SK-N-SH treated with all-trans-retinoic acid at 6 μM for 48 hours (cell line): ENCODE measurements at regions not wholly inside any gene's neighbourhood (a gene's known extent, or its start where the extent isn't known, plus 50 kb on each side); places are given as distances from the start of the nearest gene placed in this dataset.

Experiments
- ATAC-seq: fragments of 200-7000 bp; cut with Tn5 transposase; 3 replicates; pipeline ENCODE4 v1.9.1; 2020; ENCODE audit warnings: mild to moderate bottlenecking, moderate library complexity
- ARNTL ChIP-seq: fragments of 450-650 bp; formaldehyde crosslinking; IDR thresholded peaks from 2 replicates; pipeline ENCODE4 v1.5.0; 2020; ENCODE audit warnings: low read depth, mild to moderate bottlenecking, moderate library complexity, borderline replicate concordance
- BACH2 ChIP-seq: fragments of 250-450 bp; sonication (Bioruptor Pico); IDR thresholded peaks from 2 replicates; pipeline ENCODE4 v1.9.0; 2021; ENCODE audit warnings: mild to moderate bottlenecking, borderline replicate concordance
- CREB5 ChIP-seq: fragments of 250-450 bp; sonication (Bioruptor Pico); IDR thresholded peaks from 2 replicates; pipeline ENCODE4 v1.5.1; 2020; ENCODE audit warnings: low read depth, mild to moderate bottlenecking, moderate library complexity
- CSDC2 ChIP-seq: fragments of 250-450 bp; sonication (Bioruptor Pico); IDR thresholded peaks from 2 replicates; pipeline ENCODE4 v1.5.0; 2020; ENCODE audit warnings: mild to moderate bottlenecking, moderate library complexity
- ESRRG ChIP-seq: fragments of 250-450 bp; sonication (Bioruptor Pico); IDR thresholded peaks from 2 replicates; pipeline ENCODE4 v1.6.1; 2021; ENCODE audit warnings: mild to moderate bottlenecking
- GLIS3 ChIP-seq: fragments of 250-450 bp; sonication (Bioruptor Pico); IDR thresholded peaks from 2 replicates; pipeline ENCODE4 v1.5.0; 2020; ENCODE audit warnings: mild to moderate bottlenecking, moderate library complexity
- ISL1 ChIP-seq: fragments of 250-450 bp; sonication (Bioruptor Pico); IDR thresholded peaks from 2 replicates; pipeline ENCODE4 v2.1.2; 2022; ENCODE audit warnings: mild to moderate bottlenecking, moderate library complexity
- OSR1 ChIP-seq: fragments of 250-450 bp; sonication (Bioruptor Pico); IDR thresholded peaks from 2 replicates; pipeline ENCODE4 v1.8.0; 2022; ENCODE audit warnings: moderate library complexity, mild to moderate bottlenecking, inconsistent platforms
- POU6F1 ChIP-seq: fragments of 250-450 bp; sonication (Bioruptor Pico); IDR thresholded peaks from 2 replicates; pipeline ENCODE4 v1.8.0; 2021; ENCODE audit warnings: low read depth, mild to moderate bottlenecking, moderate library complexity, borderline replicate concordance
- PPARA ChIP-seq: fragments of 250-450 bp; sonication (Bioruptor Pico); IDR thresholded peaks from 2 replicates; pipeline ENCODE4 v1.5.0; 2020; ENCODE audit warnings: mild to moderate bottlenecking, borderline replicate concordance
- TCF4 ChIP-seq: fragments of 250-450 bp; sonication (Bioruptor Pico); IDR thresholded peaks from 2 replicates; pipeline ENCODE4 v1.8.0; 2021; ENCODE audit warnings: mild to moderate bottlenecking, moderate library complexity, borderline replicate concordance
- ZFP3 ChIP-seq: fragments of 250-450 bp; sonication (Bioruptor Pico); IDR thresholded peaks from 2 replicates; pipeline ENCODE4 v1.5.0; 2020; ENCODE audit warnings: mild to moderate bottlenecking, moderate library complexity
- ZNF8 ChIP-seq: fragments of 450-650 bp; formaldehyde crosslinking; IDR thresholded peaks from 2 replicates; pipeline ENCODE4 v1.5.0; 2020; ENCODE audit warnings: mild to moderate bottlenecking, moderate library complexity
- TF ChIP-seq, protein P1 (sequence below): fragments of 250-450 bp; sonication (Bioruptor Pico); IDR thresholded peaks from 2 replicates; pipeline ENCODE4 v1.5.0; 2020; ENCODE audit warnings: mild to moderate bottlenecking, moderate library complexity
- TF ChIP-seq, protein P2 (sequence below): fragments of 250-450 bp; sonication (Bioruptor Pico); IDR thresholded peaks from 2 replicates; pipeline ENCODE4 v1.5.1; 2021; ENCODE audit warnings: mild to moderate bottlenecking, moderate library complexity

GRCh38 chr12:127677537-127678131 lies 589.3 kb upstream of the TMEM132C start:
- ATAC-seq: peak; percentile 84
- TF ChIP-seq ARNTL (no peak), GLIS3 (CRISPR knock-in tag) (no peak)
- TF ChIP-seq, protein P1, sequence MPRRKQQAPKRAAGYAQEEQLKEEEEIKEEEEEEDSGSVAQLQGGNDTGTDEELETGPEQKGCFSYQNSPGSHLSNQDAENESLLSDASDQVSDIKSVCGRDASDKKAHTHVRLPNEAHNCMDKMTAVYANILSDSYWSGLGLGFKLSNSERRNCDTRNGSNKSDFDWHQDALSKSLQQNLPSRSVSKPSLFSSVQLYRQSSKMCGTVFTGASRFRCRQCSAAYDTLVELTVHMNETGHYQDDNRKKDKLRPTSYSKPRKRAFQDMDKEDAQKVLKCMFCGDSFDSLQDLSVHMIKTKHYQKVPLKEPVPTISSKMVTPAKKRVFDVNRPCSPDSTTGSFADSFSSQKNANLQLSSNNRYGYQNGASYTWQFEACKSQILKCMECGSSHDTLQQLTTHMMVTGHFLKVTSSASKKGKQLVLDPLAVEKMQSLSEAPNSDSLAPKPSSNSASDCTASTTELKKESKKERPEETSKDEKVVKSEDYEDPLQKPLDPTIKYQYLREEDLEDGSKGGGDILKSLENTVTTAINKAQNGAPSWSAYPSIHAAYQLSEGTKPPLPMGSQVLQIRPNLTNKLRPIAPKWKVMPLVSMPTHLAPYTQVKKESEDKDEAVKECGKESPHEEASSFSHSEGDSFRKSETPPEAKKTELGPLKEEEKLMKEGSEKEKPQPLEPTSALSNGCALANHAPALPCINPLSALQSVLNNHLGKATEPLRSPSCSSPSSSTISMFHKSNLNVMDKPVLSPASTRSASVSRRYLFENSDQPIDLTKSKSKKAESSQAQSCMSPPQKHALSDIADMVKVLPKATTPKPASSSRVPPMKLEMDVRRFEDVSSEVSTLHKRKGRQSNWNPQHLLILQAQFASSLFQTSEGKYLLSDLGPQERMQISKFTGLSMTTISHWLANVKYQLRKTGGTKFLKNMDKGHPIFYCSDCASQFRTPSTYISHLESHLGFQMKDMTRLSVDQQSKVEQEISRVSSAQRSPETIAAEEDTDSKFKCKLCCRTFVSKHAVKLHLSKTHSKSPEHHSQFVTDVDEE (CRISPR knock-in tag): no peak

DNA sequence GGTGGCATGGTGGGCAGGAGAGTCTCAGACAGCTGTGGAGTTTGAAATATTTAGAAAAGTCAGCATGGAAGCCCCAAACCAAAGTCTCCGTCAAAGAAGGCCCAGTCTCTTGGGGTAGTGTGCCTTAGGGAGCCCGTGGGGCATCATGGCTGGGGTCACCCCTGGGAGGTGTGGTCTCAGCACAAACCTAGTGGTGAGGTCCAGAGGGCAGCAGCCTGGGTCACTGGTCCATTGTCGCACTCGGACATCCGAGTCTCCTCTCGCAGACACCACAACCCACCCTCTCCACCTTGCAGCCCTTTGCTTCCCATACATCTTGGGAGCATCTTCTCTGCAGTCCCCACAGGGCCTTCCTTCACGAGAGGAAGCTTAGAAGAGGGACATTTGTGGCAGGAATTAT lies 588.0 kb upstream of the TMEM132C start:
- TF ChIP-seq POU6F1 (CRISPR knock-in tag) (no peak), ISL1 (CRISPR knock-in tag) (no peak), PPARA (no peak), ESRRG (CRISPR knock-in tag) (no peak), ZNF8 (CRISPR knock-in tag) (no peak), BACH2 (CRISPR knock-in tag) (no peak), TCF4 (CRISPR knock-in tag) (no peak)
- TF ChIP-seq, protein P2, sequence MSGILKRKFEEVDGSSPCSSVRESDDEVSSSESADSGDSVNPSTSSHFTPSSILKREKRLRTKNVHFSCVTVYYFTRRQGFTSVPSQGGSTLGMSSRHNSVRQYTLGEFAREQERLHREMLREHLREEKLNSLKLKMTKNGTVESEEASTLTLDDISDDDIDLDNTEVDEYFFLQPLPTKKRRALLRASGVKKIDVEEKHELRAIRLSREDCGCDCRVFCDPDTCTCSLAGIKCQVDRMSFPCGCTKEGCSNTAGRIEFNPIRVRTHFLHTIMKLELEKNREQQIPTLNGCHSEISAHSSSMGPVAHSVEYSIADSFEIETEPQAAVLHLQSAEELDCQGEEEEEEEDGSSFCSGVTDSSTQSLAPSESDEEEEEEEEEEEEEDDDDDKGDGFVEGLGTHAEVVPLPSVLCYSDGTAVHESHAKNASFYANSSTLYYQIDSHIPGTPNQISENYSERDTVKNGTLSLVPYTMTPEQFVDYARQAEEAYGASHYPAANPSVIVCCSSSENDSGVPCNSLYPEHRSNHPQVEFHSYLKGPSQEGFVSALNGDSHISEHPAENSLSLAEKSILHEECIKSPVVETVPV (CRISPR knock-in tag): no peak
- TF ChIP-seq, all 23 proteins: peak for 0
- ATAC-seq: no peak

DNA sequence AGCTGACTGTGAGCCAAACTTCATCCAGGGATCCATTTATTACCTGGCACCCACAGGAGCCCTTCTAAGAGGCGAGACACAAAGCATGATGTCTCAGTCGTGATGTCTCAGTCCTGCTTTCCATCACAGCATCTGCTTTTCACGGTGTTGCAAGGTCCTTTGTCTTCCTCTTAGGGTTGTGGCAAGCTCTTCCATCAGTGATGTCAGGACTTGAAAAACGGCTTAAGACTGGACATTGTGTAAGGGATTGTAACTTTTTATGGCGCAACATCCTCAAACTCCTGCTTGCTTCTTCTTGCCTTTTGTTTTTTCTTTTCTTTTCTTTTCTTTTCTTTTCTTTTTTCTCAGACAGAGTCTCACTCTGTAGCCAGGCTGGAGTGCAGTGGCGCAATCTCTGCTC lies 586.5 kb upstream of the TMEM132C start:
- TF ChIP-seq, protein P2 (CRISPR knock-in tag): no peak
- TF ChIP-seq OSR1 (CRISPR knock-in tag): no peak
- TF ChIP-seq CREB5 (CRISPR knock-in tag): no peak
- TF ChIP-seq PPARA: no peak
- TF ChIP-seq, protein P1 (CRISPR knock-in tag): no peak
- TF ChIP-seq CSDC2 (CRISPR knock-in tag): no peak
- TF ChIP-seq ZNF8 (CRISPR knock-in tag): no peak
- TF ChIP-seq ARNTL: no peak
- TF ChIP-seq ESRRG (CRISPR knock-in tag): no peak
- no peak for TF ChIP-seq ZFP3 (CRISPR knock-in tag)
- no peak for ATAC-seq
